ENCODE measurements at regions not wholly inside any gene's neighbourhood (a gene's known extent, or its start where the extent isn't known, plus 50 kb on each side); places are given as distances from the start of the nearest gene placed in this dataset.

DNA sequence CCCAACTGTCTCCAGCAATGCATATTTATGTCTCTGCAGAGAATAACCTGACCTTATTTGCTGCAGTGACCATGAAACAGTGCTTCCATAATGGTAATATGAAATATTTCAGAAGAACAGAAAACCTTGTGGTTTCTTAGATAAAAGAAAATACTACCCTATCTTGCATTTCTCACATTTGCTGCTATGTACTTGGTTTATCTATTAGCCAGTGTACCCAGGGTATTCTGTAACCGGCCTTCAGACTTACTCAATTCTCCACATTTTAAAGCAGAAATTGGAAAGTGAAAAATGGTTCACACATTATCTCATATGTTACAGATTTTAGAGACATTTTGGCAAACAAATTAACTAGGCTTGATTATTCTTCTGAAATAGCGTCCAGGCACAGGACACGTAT, 57.9 kb upstream of the CCDC91 start:
- TF ChIP-seq CTCF (IDR thresholded peaks at IDR 0.05) (no peak), RFX5 (IDR thresholded peaks at IDR 0.05) (no peak)
